Sciatic nerve (tissue), 2 donors: ENCODE measurements at regions not wholly inside any gene's neighbourhood (a gene's known extent, or its start where the extent isn't known, plus 50 kb on each side); places are given as distances from the start of the nearest gene placed in this dataset.
"Not testable (repeated sequence)": the region's sequence is repeated elsewhere in the genome, so short reads cannot be mapped to it uniquely, and the experiment has no call there.

Source experiments
- ATAC-seq: fragments of 200-7000 bp; cut with Tn5 transposase; one replicate; pipeline ENCODE4 v1.9.1; 2020; ENCODE audit warnings: mild to moderate bottlenecking, moderate library complexity
- DNase-seq: peaks from one replicate; pipeline ENCODE4 v3.0.0-alpha.2; 2020; ENCODE audit warnings: low spot score
- intact Hi-C: fragments of 100-400 bp; cut with DNase I; formaldehyde crosslinking; loops from one replicate; pipeline ENCODE4 v1.14.2; 2022
- donor health status: DM: no; HTN: no; CAD: no.
- donor health status: DM: no; HTN: no; CAD: no.

DNA sequence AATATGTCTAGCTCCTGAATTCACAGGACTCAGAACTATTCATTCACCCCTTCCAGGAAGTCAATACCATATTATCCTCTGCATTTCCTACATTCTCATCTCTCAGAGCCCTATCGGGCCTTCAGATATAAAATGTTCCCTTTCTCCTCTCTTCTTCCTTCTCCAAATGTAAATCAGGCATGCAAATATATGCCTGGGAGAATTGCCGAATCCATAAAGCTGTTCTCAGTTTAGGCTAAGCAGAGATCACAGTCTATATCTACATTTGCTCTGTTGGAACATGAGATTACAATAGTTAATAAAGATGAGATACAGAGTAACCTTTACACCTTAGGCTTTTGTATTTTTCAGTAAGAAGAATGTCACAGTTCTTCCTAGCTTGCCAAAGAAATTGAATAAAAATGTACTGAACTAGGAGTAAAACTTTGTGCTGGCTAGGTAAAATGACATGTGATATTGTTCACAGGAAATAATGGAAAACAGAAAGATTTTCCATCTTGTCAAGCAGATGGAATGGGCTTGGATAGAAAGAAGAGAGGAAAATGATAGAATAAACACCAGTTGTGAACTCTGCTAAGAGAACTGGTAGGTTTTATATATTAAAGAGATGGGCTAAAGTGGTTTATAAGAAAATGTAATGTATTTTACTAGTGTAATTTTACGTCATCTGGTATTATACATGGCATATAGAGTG is 161.5 kb downstream of the NRIP1 start:
- no peak for DNase-seq
- intact Hi-C loops: no loop called here
- ATAC-seq: no peak

DNA sequence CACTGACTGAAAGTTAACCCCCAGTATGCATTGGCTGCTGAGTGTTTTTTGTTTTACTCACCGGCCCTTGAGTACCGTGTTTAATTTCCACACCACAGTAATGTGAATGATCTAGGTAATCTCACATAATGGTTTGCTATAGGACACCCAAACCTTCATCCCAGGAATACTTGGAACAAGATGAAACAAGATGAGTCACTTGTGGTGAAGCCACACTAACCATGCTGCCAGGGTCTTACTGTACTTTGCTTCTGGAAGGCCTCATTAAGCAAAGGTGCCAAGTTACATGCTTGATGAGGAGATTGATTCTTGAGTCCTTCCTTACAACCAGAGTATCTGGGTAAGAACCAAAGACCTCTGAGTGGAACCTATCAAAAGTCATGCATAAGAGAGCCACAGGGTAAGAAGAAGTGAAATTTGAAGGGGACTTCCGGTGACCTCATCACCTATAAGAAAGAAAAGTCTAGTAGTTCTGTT is 163.3 kb downstream of the NRIP1 start:
- no peak for ATAC-seq
- intact Hi-C loops: no loop called here

DNA sequence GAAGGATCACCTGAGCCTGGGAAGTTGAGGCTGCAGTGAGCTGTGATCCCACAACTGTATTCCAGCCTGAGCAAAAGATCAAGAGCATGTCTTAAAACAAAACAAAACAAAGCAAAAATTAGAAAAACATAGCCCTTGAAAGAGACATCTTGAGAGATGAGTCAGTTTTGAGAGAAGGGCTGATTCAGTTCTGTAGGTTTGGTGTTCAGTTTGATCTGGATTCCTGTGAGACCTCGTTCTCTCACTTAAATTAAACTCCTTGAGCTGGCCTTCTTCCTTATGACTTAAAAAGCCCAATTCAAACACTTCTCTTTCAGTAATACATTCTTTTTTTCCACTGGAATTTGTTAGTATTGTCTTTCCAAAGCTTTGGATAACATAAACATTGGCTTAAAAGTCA is 164.2 kb downstream of the NRIP1 start:
- DNase-seq (no peak), ATAC-seq (no peak)
- intact Hi-C loops: no loop called here

More for the DNA sequence above, 163.3 kb downstream of the NRIP1 start:
- DNase-seq: no peak

DNA sequence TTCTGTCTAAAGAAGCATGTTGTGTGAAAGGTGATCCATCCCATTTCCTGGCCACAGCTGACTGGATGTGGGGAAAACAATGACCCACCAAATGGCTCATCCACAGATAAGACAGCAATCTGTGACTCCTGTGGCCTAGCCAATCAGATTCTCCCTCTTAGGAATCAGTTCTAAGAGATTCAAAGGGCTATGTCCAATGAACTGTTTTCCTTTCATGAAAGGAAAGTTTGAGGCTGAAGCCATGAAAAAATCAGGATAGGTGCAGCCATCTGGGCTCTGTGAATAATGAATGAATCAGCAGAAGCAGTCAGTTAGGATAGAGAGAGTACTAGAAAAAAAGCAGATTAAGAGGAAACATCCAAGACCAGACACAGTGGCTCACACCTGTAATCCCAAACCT is 164.7 kb downstream of the NRIP1 start:
- ATAC-seq: no peak
- DNase-seq: no peak
- intact Hi-C loops: no loop called here

DNA sequence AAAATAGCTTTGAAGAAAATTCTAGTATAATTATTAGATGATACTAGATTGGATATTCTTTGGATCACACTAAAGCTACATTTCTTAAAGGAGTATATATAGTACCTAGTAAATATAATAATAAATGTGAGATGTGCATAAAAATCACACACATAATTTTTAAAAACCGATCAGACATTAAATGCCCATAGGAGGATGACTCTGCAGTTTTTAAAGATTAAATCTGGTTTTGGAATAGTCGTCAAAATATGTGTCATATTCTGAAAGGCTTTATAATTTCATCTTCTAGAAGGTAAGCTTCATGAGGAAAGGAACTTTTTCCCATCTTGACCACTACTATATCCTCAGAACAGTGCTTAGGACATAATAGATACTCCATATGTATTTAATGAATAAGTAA is 169.0 kb downstream of the NRIP1 start:
- intact Hi-C loops: no loop called here
- DNase-seq: no peak

DNA sequence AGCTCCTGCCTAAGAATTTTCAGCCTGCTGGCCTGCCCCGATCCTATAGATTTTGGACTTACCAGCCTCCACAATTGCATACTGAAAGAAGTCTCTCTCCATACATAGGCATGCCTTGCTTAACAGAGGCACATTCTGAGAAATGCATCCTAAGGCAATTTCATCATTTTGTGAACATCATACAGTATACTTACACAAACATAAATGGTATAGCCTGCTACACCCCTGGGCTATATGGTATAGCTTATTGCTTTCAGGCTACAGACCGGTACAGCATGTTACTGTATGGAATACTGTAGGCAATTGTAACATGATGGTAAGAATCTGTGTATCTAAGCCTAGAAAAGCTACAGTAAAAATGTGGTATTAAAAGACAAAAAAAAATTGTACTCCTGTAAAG is 174.7 kb downstream of the NRIP1 start:
- DNase-seq: no peak
- intact Hi-C loops: no loop called here
- ATAC-seq: no peak

More for the DNA sequence above, 169.0 kb downstream of the NRIP1 start:
- no peak for ATAC-seq

DNA sequence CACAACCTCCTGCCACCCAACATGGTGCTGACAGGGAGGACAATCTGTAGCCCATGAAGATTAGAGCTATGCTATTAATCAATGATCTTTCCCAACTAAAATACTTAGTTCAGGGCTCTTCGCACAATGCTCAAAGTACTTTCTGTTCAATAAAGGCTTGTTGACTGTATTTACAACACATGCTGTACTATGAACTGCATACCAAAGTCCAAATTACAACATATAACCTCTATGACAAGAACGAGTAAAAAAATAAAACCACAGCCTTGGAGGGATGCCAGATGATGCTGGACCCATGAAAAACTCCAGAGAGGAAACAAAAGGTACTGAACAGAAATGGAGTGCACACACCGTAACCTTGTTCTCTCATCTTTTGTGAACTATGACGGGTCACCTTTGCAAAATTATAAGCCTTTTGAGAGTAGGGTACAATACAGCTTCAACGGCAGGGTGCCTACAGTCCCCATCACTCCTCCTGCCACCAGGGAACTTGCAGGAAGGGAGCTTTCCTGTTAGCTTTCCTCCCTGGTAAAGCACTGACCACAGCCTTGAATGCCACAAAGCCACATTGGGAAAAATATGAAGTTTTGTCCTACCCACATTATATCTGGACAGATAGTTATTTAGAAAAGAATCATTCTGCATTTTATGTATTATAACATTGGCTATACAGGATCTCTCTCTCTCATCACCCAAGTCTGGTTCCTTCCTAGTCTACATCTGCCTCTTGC is 175.6 kb downstream of the NRIP1 start:
- intact Hi-C loops: no loop called here
- peak; percentile 13 for ATAC-seq
- DNase-seq: no peak

DNA sequence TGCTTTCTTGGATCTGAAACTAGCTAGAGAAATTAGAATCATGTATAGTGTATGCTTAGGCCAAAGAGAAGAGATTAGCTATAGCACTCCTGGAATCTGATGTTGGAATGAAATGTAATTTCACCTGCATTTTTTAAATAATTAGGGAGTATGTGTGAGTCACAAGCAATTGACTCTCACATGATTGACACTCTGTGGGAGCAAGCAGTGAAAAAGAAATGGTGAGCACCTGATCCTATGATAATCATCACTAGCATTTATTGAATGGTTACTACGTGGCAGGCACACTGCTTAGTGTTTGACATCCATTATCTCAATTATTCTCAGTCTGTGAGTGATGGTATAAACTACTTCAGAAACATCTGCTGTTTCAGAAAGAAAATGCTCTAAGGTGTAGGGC is 176.6 kb downstream of the NRIP1 start:
- no peak for ATAC-seq
- intact Hi-C loops: no loop called here

DNA sequence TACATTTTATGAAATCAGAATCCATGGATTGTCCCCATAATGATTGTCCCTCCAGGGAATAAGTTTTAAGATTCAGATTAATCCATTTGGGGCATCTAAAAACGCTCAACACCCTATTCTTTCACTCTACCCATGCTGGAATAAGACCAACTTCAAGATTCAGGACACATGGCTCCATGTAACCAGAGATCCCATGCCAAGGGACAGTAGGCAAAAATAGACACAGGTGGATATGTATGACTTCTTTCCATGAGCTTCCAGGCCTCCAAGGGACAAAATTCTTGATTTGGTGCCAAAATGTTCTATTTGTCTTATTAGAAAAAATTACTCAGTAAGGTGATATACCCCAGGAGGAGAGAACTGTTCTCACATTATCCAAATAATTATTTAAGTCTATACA is 178.8 kb downstream of the NRIP1 start:
- ATAC-seq (no peak), DNase-seq (no peak)
- intact Hi-C loops: no loop called here

More for the DNA sequence above, 176.6 kb downstream of the NRIP1 start:
- DNase-seq: no peak

DNA sequence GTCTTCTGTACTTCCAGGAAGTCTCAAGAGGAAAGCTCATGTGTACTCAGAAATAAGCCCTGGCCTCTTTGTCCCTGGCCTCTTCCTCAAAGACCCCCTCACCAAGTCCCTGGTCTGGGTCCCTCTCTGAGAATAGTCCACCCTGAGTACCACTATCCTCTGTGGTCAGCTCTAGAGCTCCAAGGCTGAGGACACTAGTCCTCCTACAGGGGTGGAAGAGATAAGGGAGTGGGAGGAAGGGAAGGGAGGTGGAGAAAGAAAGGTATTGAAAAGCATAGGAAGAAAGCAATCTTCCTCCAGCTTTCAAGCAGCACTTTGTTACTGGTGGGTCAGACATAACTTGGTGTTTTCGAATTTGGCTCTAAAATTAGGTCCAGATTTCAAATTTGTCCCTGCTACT is 181.4 kb downstream of the NRIP1 start:
- DNase-seq (no peak), ATAC-seq (no peak)
- intact Hi-C loops: no loop called here

DNA sequence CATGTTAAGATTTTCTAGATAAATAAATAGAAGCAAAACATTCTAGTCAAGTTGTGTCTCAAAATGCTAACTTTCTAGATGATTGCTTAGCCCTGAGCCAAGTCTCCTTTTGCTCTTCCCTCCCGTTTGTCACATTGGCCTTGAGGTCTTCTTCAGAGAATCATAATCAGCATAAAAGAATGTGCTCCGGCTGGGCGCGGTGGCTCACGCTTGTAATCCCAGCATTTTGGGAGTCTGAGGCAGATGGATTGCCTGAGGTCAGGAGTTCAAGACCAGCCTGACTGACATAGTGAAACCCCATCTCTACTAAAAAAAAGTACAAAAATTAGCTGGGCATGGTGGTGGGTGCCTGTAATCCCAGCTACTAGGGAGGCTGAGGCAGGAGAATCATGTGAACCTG is 182.3 kb downstream of the NRIP1 start:
- intact Hi-C loops, ATAC-seq, DNase-seq: not testable (repeated sequence)

DNA sequence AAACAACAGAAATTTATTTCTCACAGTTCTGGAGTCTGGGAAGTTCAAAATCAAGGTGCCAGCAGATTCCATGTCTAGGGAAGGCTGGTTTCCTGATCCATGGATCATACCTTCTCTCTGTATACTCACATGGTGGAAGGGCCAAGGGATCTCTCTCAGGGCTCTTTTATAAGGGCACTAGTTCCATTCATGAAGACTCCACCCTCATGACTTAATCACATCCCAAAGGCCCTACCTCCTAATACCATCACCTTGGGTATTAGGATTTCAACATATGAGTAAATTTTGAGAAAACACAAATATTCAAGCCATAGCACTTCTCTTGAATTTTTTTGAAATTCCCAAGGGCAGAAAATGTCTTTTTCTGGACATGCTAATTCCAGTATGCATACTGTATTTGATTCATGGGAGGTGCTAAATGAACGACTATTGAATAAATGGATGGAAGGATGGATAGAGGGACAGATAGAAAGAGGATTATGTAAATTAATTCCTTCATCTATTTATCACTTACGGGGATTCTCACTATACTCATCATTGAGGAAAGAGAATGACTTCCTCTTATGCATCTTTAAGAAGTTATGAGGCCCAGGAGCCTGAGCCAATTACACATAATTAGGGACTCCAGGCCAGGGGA is 182.8 kb downstream of the NRIP1 start:
- intact Hi-C loops: no loop called here
- no peak for DNase-seq
- ATAC-seq: no peak

DNA sequence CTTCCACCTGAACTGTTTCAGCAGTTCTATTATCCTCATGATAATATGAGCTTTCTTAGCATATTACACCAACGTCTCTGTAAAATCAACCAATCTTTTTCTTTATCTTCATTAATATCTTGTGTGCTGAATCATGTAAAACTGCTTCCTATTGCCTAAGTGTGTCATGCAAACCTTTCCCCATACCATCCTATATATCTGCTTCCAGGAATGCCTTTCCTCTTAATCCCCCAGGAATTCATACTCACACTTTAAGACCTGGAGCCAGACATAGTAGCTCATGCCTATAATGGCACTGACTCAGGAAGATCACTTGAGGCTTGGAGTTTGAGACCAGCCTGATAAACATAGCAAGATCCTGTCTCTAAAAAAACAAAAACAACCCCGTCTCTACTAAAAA is 183.9 kb downstream of the NRIP1 start:
- ATAC-seq (no peak), DNase-seq (no peak)
- intact Hi-C loops: no loop called here

DNA sequence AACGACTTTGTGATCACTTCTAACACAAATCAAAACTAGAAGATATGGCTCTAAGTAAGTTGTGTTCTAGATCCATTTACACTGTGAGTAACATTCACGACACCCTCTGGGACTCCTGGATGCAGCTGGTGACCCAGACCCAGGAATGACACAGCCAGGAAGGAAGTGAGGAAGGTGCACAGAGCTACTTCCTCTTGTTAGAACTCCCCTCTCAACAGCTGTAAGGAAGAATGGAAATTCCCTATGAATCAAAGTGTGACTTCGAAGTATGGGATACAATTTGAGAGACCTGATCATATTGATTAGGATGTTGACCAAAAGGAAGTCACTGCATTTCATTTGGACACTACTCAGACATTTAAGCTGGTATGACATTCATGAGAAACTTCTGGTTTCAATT is 185.3 kb downstream of the NRIP1 start:
- intact Hi-C loops: no loop called here
- no peak for DNase-seq
- no peak for ATAC-seq

DNA sequence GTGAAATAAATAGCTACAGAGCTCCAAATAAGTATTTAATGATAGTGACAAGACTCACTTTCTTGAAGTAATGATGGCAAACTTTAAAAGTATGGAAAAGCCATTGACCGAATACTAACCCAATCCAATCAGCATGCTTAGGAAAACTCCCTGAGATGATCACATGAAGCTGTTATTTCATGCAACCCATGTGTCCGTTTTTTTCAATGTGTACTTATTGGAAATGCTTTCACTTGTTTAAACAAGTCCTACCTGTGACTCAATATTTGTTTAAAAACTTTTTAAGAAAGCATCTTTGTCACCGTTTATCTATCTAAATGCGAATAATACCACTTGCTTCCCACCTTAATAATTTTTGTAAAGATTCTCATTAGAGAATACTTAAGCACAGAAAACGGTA is 185.8 kb downstream of the NRIP1 start:
- intact Hi-C loops: no loop called here
- no peak for DNase-seq
- ATAC-seq: no peak

DNA sequence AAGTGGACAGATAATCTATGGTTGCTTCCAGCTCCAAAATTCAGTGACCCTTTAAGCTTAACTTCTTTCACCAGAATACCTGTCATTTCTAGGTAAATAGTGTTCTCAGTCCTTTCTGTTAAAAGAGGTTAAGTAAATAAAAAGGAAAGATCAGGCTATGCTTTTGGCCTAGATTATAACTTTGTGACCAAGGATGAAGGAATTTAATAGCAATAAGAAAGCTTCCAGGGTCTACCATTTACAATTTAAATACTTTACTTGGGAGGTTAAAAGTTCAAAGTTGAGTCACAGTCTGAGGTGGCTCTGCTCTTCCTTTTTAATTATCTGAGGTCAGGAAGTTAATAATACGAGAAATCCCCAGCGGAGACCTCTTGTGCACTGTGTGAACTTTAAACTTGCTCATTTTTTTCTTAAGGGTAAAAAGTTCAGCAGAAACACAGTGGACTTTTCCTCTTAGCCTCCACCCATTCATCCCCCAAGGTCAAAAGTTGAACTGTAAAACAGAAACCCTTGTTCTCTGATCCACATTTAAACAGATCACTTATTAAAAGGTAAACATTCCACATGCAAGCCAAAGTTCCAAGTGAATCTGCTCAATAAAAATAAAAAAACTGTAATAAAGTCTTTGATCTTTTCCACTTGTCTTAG is 187.1 kb downstream of the NRIP1 start:
- DNase-seq (no peak), ATAC-seq (peak; percentile 67)
- intact Hi-C loops: no loop called here

DNA sequence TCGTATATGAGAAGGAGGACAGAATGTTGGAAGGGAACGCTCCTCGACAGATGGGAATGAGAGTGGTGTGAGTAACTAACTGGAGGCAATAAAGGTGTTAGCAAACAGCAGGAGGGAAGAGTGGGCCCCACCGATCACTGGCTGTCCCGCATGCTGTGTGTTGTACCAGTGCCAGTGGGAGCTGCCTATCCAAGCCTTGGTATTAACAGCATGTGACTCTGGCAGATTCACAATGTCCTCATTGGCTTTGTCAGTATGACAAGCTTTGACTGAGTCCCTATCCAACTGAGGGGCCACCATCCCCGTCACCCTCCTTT is 188.3 kb downstream of the NRIP1 start:
- ATAC-seq: peak; percentile 40

DNA sequence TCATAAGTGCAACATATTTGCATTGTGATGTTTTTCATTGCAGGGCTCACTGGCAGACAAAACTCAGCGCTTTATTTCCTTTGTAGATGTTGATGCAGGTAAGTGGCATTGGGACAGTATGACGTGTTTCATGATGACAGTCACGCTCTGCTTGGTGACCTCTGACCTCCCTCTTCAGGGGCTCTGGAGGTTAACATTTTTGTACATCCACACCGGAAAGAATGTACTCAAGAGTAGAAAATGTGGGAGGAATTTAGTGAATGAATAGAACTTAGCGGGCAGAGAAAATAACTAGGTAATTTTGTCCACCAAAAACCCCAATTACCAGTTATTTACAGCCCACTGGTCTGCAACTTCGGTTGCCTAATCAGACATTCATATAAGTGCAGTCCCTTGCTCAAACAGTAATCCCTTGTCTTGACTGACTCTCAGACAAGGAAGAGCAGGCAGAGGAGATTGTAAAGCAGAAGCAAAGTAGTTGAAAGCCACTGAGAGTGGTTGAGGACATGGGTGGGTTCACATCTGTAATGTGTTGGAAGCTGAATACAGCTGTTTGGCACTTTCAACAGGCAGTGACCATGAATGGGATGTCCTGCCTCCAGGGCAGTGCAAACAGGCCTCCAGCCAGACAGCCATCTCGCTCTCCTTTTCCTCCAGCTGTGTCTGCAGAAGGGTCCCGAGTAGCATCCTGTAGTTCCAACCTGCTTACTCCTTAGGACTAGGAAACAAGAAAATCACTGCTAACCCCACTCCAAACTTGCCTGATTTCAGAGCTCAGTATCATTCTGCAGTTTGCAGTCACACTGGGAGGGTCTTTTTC is 188.9 kb downstream of the NRIP1 start:
- DNase-seq (no peak), ATAC-seq (peak; percentile 57)
- intact Hi-C loops: no loop called here

More for the DNA sequence above, 188.3 kb downstream of the NRIP1 start:
- no peak for DNase-seq
- intact Hi-C loops: no loop called here

DNA sequence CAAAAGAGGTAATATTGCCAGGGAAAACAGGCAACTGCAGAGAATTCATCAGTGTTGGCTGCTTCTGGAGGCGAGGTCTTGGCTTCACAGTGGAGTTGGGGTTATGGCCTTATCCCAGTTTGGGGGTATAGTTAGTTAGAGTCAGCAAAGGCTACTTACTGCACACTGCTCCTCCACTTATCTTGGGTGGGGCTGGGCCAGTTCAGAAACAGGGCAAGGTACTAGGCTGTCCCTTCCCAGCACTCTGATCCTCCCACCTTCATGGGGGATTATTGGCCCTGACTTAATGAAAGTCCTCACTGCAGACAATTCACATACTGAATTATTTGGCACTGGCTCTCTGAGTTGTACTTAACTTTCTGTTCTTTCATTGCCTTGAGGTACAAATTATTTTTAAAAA is 189.6 kb downstream of the NRIP1 start:
- ATAC-seq: no peak
- no peak for DNase-seq
- intact Hi-C loops: no loop called here
